GM12878 (cell line): ENCODE measurements at regions not wholly inside any gene's neighbourhood (a gene's known extent, or its start where the extent isn't known, plus 50 kb on each side); places are given as distances from the start of the nearest gene placed in this dataset.

ENCODE experiments used
- ATAC-seq: fragments of 200-7000 bp; cut with Tn5 transposase; 3 replicates; pipeline ENCODE4 v1.9.1; 2020; ENCODE audit warnings: mild to moderate bottlenecking, moderate library complexity
- BruUV-seq: library from RNA; stranded (reverse); fragments of 400-500 nt; replicated peaks from 2 replicates; lab custom pipeline; 2021; lab: Mats Ljungman, UMichigan
- CTCF ChIA-PET: fragments of 300-600 bp; sonication (Branson Sonifier 250); formaldehyde crosslinking; extraction: SDS; loops from one replicate; lab custom pipeline; 2021; ENCODE audit warnings: inconsistent platforms; lab: Yijun Ruan, JAX
- POLR2A ChIA-PET: fragments of 350-600 bp; formaldehyde crosslinking; extraction: SDS; loops from one replicate; lab custom pipeline; 2021; ENCODE audit warnings: inconsistent platforms; lab: Charles Lee
- RAD21 ChIA-PET: fragments of 300-600 bp; sonication (Branson Sonifier 250); formaldehyde crosslinking; loops from one replicate; lab custom pipeline; 2023; ENCODE audit warnings: antibody characterized with exemption; ENCODE audit not compliant: unreplicated experiment; lab: Charles Lee
- SMC1A ChIA-PET: fragments of 300-600 bp; sonication (Branson Sonifier 250); formaldehyde crosslinking; loops from one replicate; lab custom pipeline; 2023; ENCODE audit not compliant: unreplicated experiment, uncharacterized antibody; lab: Charles Lee
- DNase-seq: peaks from one replicate; pipeline ENCODE4 v3.0.0-alpha.2; 2011; ENCODE audit warnings: low read depth, low spot score
- FAIRE-seq: peaks from 3 replicates; lab custom pipeline; 2011; peaks lifted over from hg19 to GRCh38; lab: Jason Lieb, UNC
- H2AFZ ChIP-seq: 2 replicates; pipeline ENCODE4 v1.6.0; 2011; ENCODE audit warnings: low read depth, low read length, control low read depth; ENCODE audit not compliant: control insufficient read depth
- H3K27ac ChIP-seq: 2 replicates; pipeline ENCODE4 v1.5.1; 2011; ENCODE audit warnings: control low read depth; ENCODE audit not compliant: control insufficient read depth, insufficient read depth
- H3K27me3 ChIP-seq, 2 experiments: replicated peaks in 1 of 2; 2 replicates each; pipeline versions ENCODE4 v1.6.0 to v1.6.1; 2011; ENCODE audit warnings: low read length in 1 of 2; ENCODE audit not compliant: control insufficient read depth in 2 of 2, insufficient read depth in 2 of 2
- H3K36me3 ChIP-seq, 2 experiments: 2 replicates each; pipeline ENCODE4 v1.5.1; 2011; ENCODE audit warnings: low read length in 1 of 2; ENCODE audit not compliant: control insufficient read depth in 2 of 2, insufficient read depth in 2 of 2
- H3K4me1 ChIP-seq: 2 replicates; pipeline ENCODE4 v1.6.1; 2011; ENCODE audit warnings: mild to moderate bottlenecking, low read length, moderate library complexity, mixed read lengths; ENCODE audit not compliant: control insufficient read depth, insufficient read depth
- H3K4me2 ChIP-seq: 2 replicates; pipeline ENCODE4 v1.6.0; 2011; ENCODE audit warnings: control low read depth; ENCODE audit not compliant: control insufficient read depth, insufficient read depth
- H3K4me3 ChIP-seq: fragments of 200-600 bp; sonication (generic); 2 replicates; pipeline ENCODE4 v1.5.1; 2016
- H3K79me2 ChIP-seq: 2 replicates; pipeline ENCODE4 v1.6.0; 2011; ENCODE audit warnings: low read length; ENCODE audit not compliant: control insufficient read depth, insufficient read depth
- H3K9ac ChIP-seq: 2 replicates; pipeline ENCODE4 v1.8.0; 2011; ENCODE audit warnings: low read length, control low read depth, mixed read lengths; ENCODE audit not compliant: control insufficient read depth, insufficient read depth
- H3K9me3 ChIP-seq: replicated peaks from 3 replicates; pipeline ENCODE4 v1.5.1; 2011; ENCODE audit warnings: mild to moderate bottlenecking, low read length; ENCODE audit not compliant: control insufficient read depth, insufficient read depth
- H4K20me1 ChIP-seq: 2 replicates; pipeline ENCODE4 v1.6.0; 2011; ENCODE audit not compliant: control insufficient read depth, insufficient read depth
- ATF7 ChIP-seq: fragments of 450-650 bp; IDR thresholded peaks from 2 replicates; pipeline ENCODE4 v1.6.1; 2016; ENCODE audit warnings: low read depth, mild to moderate bottlenecking
- CBX3 ChIP-seq: fragments of 200-600 bp; sonication (generic); IDR thresholded peaks from 2 replicates; pipeline ENCODE4 v1.6.1; 2016; ENCODE audit warnings: low read depth, borderline replicate concordance
- CHD2 ChIP-seq: IDR thresholded peaks from 2 replicates; pipeline ENCODE4 v1.6.1; 2011; ENCODE audit warnings: low read depth, low read length, improper control_type of control experiment, borderline replicate concordance
- GATAD2B ChIP-seq: fragments of 450-650 bp; conservative IDR thresholded peaks from 2 replicates; pipeline ENCODE4 v1.6.1; 2017; ENCODE audit warnings: low read depth, mild to moderate bottlenecking, moderate library complexity
- IRF4 ChIP-seq: IDR thresholded peaks from 2 replicates; pipeline ENCODE4 v1.6.1; 2011; ENCODE audit warnings: low read depth, low read length
- SMC3 ChIP-seq: IDR thresholded peaks from 2 replicates; pipeline ENCODE4 v1.6.1; 2011; ENCODE audit warnings: low read length, improper control_type of control experiment, borderline replicate concordance
- TAF1 ChIP-seq: IDR thresholded peaks from 2 replicates; pipeline ENCODE4 v1.6.1; 2011; ENCODE audit warnings: mild to moderate bottlenecking, low read depth, low read length, borderline replicate concordance
- YY1 ChIP-seq: IDR thresholded peaks from 2 replicates; pipeline ENCODE4 v1.6.1; 2011; ENCODE audit warnings: low read depth, mild to moderate bottlenecking, low read length
- WGBS: methylation state at CpG from one replicate; pipeline ENCODE4 v1.1.6; 2016; ENCODE audit warnings: low lambda C conversion rate; ENCODE audit not compliant: insufficient replicate concordance, insufficient coverage; ENCODE audit errors: missing lambda C conversion rate; 5-methylcytosine and 5-hydroxymethylcytosine counted together
- in situ Hi-C: fragments of 300-500 bp; cut with MboI; formaldehyde crosslinking; loops from 9 replicates; pipeline ENCODE4 v1.14.3; 2018; ENCODE audit warnings: mixed read lengths
- intact Hi-C: fragments of 100-400 bp; cut with micrococcal nuclease; formaldehyde crosslinking; loops from one replicate; pipeline ENCODE4 v1.14.2; 2022; ENCODE audit not compliant: unreplicated experiment
- TF ChIP-seq, protein P1 (sequence below): fragments of 450-650 bp; IDR thresholded peaks from 2 replicates; pipeline ENCODE4 v1.6.1; 2018; ENCODE audit warnings: mild to moderate bottlenecking, low read depth, moderate library complexity; ENCODE audit not compliant: partially characterized antibody

DNA sequence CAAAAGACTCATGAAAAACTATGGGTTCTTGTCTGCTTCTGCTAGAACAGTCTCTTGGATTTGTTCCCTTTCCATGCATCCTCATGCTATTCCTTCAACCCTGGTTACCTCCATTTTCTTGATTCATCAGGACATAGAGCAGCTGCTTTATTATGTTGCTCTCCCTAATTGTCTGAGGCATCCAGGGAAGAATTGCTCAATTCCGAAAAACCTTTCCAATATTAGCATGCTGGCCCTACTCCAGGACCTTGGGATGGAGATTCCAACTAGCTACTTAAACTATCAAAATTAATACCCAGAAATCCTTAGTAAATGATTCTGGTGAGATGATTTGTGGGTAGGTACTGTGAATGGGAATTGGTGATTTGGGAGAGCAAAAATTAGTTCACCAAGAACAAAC, 56.6 kb upstream of the FAM47B start:
- Histone ChIP-seq H3K4me1 (no peaks in the 10 kb centered on the region), H4K20me1 (no peaks in the 10 kb centered on the region), H2AFZ (no peak overlapping the region), H3K79me2 (no peaks in the 10 kb centered on the region), H3K9ac (no peak overlapping the region), H3K27ac (no peak overlapping the region), H3K36me3 (no peaks in the 10 kb centered on the region)
- FAIRE-seq: no peak
- no peak for DNase-seq
- in situ Hi-C loops (no loop called here), intact Hi-C loops (no loop called here)
- 0% methylated on average over 1 of the region's 1 CpG for WGBS
- CTCF ChIA-PET: no interaction called here
- no TSS peak for BruUV-seq
- POLR2A ChIA-PET: no interaction called here
- TF ChIP-seq CHD2: no peak
- TF ChIP-seq GATAD2B: no peak
- no peak for TF ChIP-seq SMC3
- TF ChIP-seq ATF7: no peak
- TF ChIP-seq, protein P1, sequence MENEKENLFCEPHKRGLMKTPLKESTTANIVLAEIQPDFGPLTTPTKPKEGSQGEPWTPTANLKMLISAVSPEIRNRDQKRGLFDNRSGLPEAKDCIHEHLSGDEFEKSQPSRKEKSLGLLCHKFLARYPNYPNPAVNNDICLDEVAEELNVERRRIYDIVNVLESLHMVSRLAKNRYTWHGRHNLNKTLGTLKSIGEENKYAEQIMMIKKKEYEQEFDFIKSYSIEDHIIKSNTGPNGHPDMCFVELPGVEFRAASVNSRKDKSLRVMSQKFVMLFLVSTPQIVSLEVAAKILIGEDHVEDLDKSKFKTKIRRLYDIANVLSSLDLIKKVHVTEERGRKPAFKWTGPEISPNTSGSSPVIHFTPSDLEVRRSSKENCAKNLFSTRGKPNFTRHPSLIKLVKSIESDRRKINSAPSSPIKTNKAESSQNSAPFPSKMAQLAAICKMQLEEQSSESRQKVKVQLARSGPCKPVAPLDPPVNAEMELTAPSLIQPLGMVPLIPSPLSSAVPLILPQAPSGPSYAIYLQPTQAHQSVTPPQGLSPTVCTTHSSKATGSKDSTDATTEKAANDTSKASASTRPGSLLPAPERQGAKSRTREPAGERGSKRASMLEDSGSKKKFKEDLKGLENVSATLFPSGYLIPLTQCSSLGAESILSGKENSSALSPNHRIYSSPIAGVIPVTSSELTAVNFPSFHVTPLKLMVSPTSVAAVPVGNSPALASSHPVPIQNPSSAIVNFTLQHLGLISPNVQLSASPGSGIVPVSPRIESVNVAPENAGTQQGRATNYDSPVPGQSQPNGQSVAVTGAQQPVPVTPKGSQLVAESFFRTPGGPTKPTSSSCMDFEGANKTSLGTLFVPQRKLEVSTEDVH: no peak
- TF ChIP-seq IRF4: no peak
- no peak for TF ChIP-seq YY1
- TF ChIP-seq CBX3: no peak
- TF ChIP-seq TAF1: no peak
- TF ChIP-seq, all 136 proteins: peak for 0
- no peak for ATAC-seq
- RAD21 ChIA-PET: no interaction called here
- Histone ChIP-seq H3K4me3 (no peak overlapping the region), H3K4me2 (no peak overlapping the region), H3K27me3 (no peaks in the 10 kb centered on the region), H3K9me3 (no peaks in the 10 kb centered on the region)
- SMC1A ChIA-PET: interaction anchor here (1.1 to 1.4 kb wide), 2 partner anchors 10 to 19 kb away, joined by 3 read pairs; no protein-coding TSS in a partner anchor
